Central memory CD8-positive, alpha-beta T cell (primary cell): ENCODE measurements at regions not wholly inside any gene's neighbourhood (a gene's known extent, or its start where the extent isn't known, plus 50 kb on each side); places are given as distances from the start of the nearest gene placed in this dataset.

ENCODE experiments used
- ATAC-seq: fragments of 150-1000 bp; cut with Tn5 transposase; replicated peaks from 2 replicates; pipeline ENCODE4 v1.10.0; 2022; ENCODE audit warnings: mild to moderate bottlenecking, moderate FRiP score, moderate number of reproducible peaks; ENCODE audit not compliant: poor library complexity, severe bottlenecking; ENCODE audit errors: extremely low read depth
- DNase-seq, 2 donors: peaks; one replicate each; pipeline ENCODE4 v3.0.0; 2021; ENCODE audit warnings: low spot score in 2 of 2
- H3K27ac Mint-ChIP-seq: one replicate; pipeline ENCODE4 v1.8.0; 2022; ENCODE audit warnings: low read depth, mild to moderate bottlenecking, moderate library complexity, mixed read lengths
- H3K27me3 Mint-ChIP-seq: one replicate; pipeline ENCODE4 v1.8.0; 2022; ENCODE audit warnings: mixed read lengths
- H3K36me3 Mint-ChIP-seq: one replicate; pipeline ENCODE4 v1.8.0; 2022; ENCODE audit warnings: mild to moderate bottlenecking, moderate library complexity, mixed read lengths; ENCODE audit not compliant: insufficient read depth
- H3K4me1 Mint-ChIP-seq: one replicate; pipeline ENCODE4 v1.8.0; 2022; ENCODE audit warnings: mixed read lengths
- H3K4me3 Mint-ChIP-seq: one replicate; pipeline ENCODE4 v1.8.0; 2022; ENCODE audit warnings: mild to moderate bottlenecking, moderate library complexity, mixed read lengths
- H3K9me3 Mint-ChIP-seq: one replicate; pipeline ENCODE4 v1.8.0; 2022; ENCODE audit warnings: mixed read lengths

GRCh38 chr5:24103451-24104023 is 541.2 kb downstream of the CDH10 start:
- H3K9me3 Mint-ChIP-seq: peaks cover 23% of the 10 kb centered on the region
- ATAC-seq (no peak), DNase-seq (no peak)
- H3K27ac Mint-ChIP-seq: no peak overlapping the region
- H3K4me1 Mint-ChIP-seq: no peaks in the 10 kb centered on the region
- no peaks in the 10 kb centered on the region for H3K36me3 Mint-ChIP-seq
- H3K4me3 Mint-ChIP-seq: no peak overlapping the region
- H3K27me3 Mint-ChIP-seq: no peaks in the 10 kb centered on the region

GRCh38 chr5:24110004-24110615 is 534.7 kb downstream of the CDH10 start:
- DNase-seq: no peak
- H3K27ac Mint-ChIP-seq: no peak overlapping the region
- H3K27me3 Mint-ChIP-seq: no peaks in the 10 kb centered on the region
- H3K9me3 Mint-ChIP-seq: peaks cover 14% of the 10 kb centered on the region
- no peak for ATAC-seq
- H3K36me3 Mint-ChIP-seq: peaks cover 2% of the 10 kb centered on the region
- no peak overlapping the region for H3K4me3 Mint-ChIP-seq
- no peaks in the 10 kb centered on the region for H3K4me1 Mint-ChIP-seq

GRCh38 chr5:24112420-24112819 is 532.4 kb downstream of the CDH10 start:
- no peak for ATAC-seq
- Mint-ChIP-seq H3K27me3 (no peaks in the 10 kb centered on the region), H3K36me3 (peaks cover 2% of the 10 kb centered on the region), H3K27ac (no peak overlapping the region), H3K9me3 (peaks cover 18% of the 10 kb centered on the region), H3K4me1 (no peaks in the 10 kb centered on the region), H3K4me3 (no peak overlapping the region)
- DNase-seq: no peak

GRCh38 chr5:24118351-24118750 is 526.4 kb downstream of the CDH10 start:
- Mint-ChIP-seq H3K27ac (no peak overlapping the region), H3K36me3 (peaks cover 2% of the 10 kb centered on the region), H3K27me3 (no peaks in the 10 kb centered on the region), H3K9me3 (peaks cover 38% of the 10 kb centered on the region), H3K4me1 (no peaks in the 10 kb centered on the region), H3K4me3 (no peak overlapping the region)
- ATAC-seq (no peak), DNase-seq (no peak)

- ATAC-seq: no peak
- no peak for DNase-seq
- H3K36me3 Mint-ChIP-seq: no peaks in the 10 kb centered on the region
- no peaks in the 10 kb centered on the region for H3K27me3 Mint-ChIP-seq
- no peak overlapping the region for H3K27ac Mint-ChIP-seq
- no peak overlapping the region for H3K4me3 Mint-ChIP-seq
- H3K9me3 Mint-ChIP-seq: peaks cover 15% of the 10 kb centered on the region
- no peaks in the 10 kb centered on the region for H3K4me1 Mint-ChIP-seq
These were observed 509.2 kb downstream of the CDH10 start for GRCh38 chr5:24135536-24135935.

GRCh38 chr5:24141046-24141445 is 503.7 kb downstream of the CDH10 start:
- no peak for DNase-seq
- H3K4me3 Mint-ChIP-seq: no peak overlapping the region

GRCh38 chr5:24142341-24142740 is 502.4 kb downstream of the CDH10 start:
- DNase-seq: no peak
- Mint-ChIP-seq H3K27me3 (no peaks in the 10 kb centered on the region), H3K4me1 (no peaks in the 10 kb centered on the region), H3K9me3 (peaks cover 7% of the 10 kb centered on the region), H3K36me3 (no peaks in the 10 kb centered on the region), H3K4me3 (no peak overlapping the region), H3K27ac (no peak overlapping the region)
- no peak for ATAC-seq

More at GRCh38 chr5:24141046-24141445, 503.7 kb downstream of the CDH10 start:
- peaks cover 13% of the 10 kb centered on the region for H3K9me3 Mint-ChIP-seq
- ATAC-seq: no peak
- H3K27me3 Mint-ChIP-seq: no peaks in the 10 kb centered on the region
- no peaks in the 10 kb centered on the region for H3K36me3 Mint-ChIP-seq
- H3K4me1 Mint-ChIP-seq: no peaks in the 10 kb centered on the region
- no peak overlapping the region for H3K27ac Mint-ChIP-seq

- H3K27me3 Mint-ChIP-seq: no peaks in the 10 kb centered on the region
- H3K4me3 Mint-ChIP-seq: no peak overlapping the region
- no peak overlapping the region for H3K27ac Mint-ChIP-seq
- ATAC-seq: no peak
- no peaks in the 10 kb centered on the region for H3K36me3 Mint-ChIP-seq
- peaks cover 7% of the 10 kb centered on the region for H3K9me3 Mint-ChIP-seq
- no peak for DNase-seq
- no peaks in the 10 kb centered on the region for H3K4me1 Mint-ChIP-seq
These were observed 499.0 kb downstream of the CDH10 start for GRCh38 chr5:24145806-24146205.

GRCh38 chr5:24161559-24161958 is 483.2 kb downstream of the CDH10 start:
- DNase-seq (no peak), ATAC-seq (no peak)
- Mint-ChIP-seq H3K36me3 (no peaks in the 10 kb centered on the region), H3K4me3 (no peak overlapping the region), H3K9me3 (peaks cover 29% of the 10 kb centered on the region), H3K4me1 (no peaks in the 10 kb centered on the region), H3K27me3 (no peaks in the 10 kb centered on the region), H3K27ac (no peak overlapping the region)

- no peak for ATAC-seq
- Mint-ChIP-seq H3K27ac (no peak overlapping the region), H3K4me3 (no peak overlapping the region), H3K27me3 (no peaks in the 10 kb centered on the region), H3K9me3 (peaks cover 21% of the 10 kb centered on the region), H3K4me1 (no peaks in the 10 kb centered on the region), H3K36me3 (no peaks in the 10 kb centered on the region)
- no peak for DNase-seq
These were observed 482.4 kb downstream of the CDH10 start for GRCh38 chr5:24162343-24162742.

- H3K4me3 Mint-ChIP-seq: no peak overlapping the region
- DNase-seq (no peak), ATAC-seq (no peak)
- peaks cover 18% of the 10 kb centered on the region for H3K9me3 Mint-ChIP-seq
- H3K36me3 Mint-ChIP-seq: peaks cover 3% of the 10 kb centered on the region
- H3K4me1 Mint-ChIP-seq: no peaks in the 10 kb centered on the region
- H3K27me3 Mint-ChIP-seq: no peaks in the 10 kb centered on the region
- no peak overlapping the region for H3K27ac Mint-ChIP-seq
These were observed 481.7 kb downstream of the CDH10 start for GRCh38 chr5:24163091-24163490.

GRCh38 chr5:24167806-24168205 is 477.0 kb downstream of the CDH10 start:
- Mint-ChIP-seq H3K36me3 (peaks cover 3% of the 10 kb centered on the region), H3K27ac (no peak overlapping the region), H3K9me3 (peaks cover 15% of the 10 kb centered on the region), H3K27me3 (no peaks in the 10 kb centered on the region), H3K4me3 (no peak overlapping the region), H3K4me1 (no peaks in the 10 kb centered on the region)
- no peak for DNase-seq
- ATAC-seq: no peak

GRCh38 chr5:24170026-24170425 is 474.8 kb downstream of the CDH10 start:
- Mint-ChIP-seq H3K27me3 (no peaks in the 10 kb centered on the region), H3K27ac (no peak overlapping the region), H3K9me3 (peaks cover 15% of the 10 kb centered on the region), H3K4me3 (no peak overlapping the region), H3K36me3 (peaks cover 3% of the 10 kb centered on the region), H3K4me1 (no peaks in the 10 kb centered on the region)
- DNase-seq (no peak), ATAC-seq (no peak)
